ENCODE measurements at regions not wholly inside any gene's neighbourhood (a gene's known extent, or its start where the extent isn't known, plus 50 kb on each side); places are given as distances from the start of the nearest gene placed in this dataset.
A peak's percentile ranks its signal among the peaks of the same experiment; 100 is the strongest.

- no peaks in the 10 kb centered on the region for H3K9me3 ChIP-seq (ENCODE audit: control insufficient read depth, insufficient read depth, low read depth, low read length)
- CTCF ChIA-PET: interaction anchor here (0.8 kb wide), 1 partner anchor 13 kb away, joined by 3 read pairs; no protein-coding TSS in a partner anchor
- no peak overlapping the region for H3K4me3 ChIP-seq (ENCODE audit: low read depth, low read length)
- POLR2A ChIA-PET: no interaction called here
- H3K27ac ChIP-seq (ENCODE audit: extremely low read depth, low read depth, low read length): no peak overlapping the region
- H3K4me1 ChIP-seq (ENCODE audit: control insufficient read depth, insufficient read depth, low read length): no peaks in the 10 kb centered on the region; the same call in 1 of the 2 replicates
- no peaks in the 10 kb centered on the region for H3K36me3 ChIP-seq (ENCODE audit: control insufficient read depth in 2 of 2, insufficient read depth in 1 of 2, low read length in 2 of 2)
- TF ChIP-seq ZNF510 (tag by site-specific recombination; IDR thresholded peaks at IDR 0.05; ENCODE audit: insufficient replicate concordance) (no peak), ZNF302 (tag by site-specific recombination; IDR thresholded peaks at IDR 0.05; ENCODE audit: low read depth) (no peak), ZNF280C (tag by site-specific recombination; IDR thresholded peaks at IDR 0.05) (no peak), RBAK (tag by site-specific recombination; IDR thresholded peaks at IDR 0.05) (no peak), ZBTB48 (tag by site-specific recombination; IDR thresholded peaks at IDR 0.05) (no peak), PRDM10 (tag by site-specific recombination; IDR thresholded peaks at IDR 0.05) (no peak), ZBTB20 (tag by site-specific recombination; IDR thresholded peaks at IDR 0.05) (no peak), ZNF140 (tag by site-specific recombination; IDR thresholded peaks at IDR 0.05) (no peak), ZNF664 (tag by site-specific recombination; IDR thresholded peaks at IDR 0.05) (no peak), ZNF629 (tag by site-specific recombination; IDR thresholded peaks at IDR 0.05) (0 out of 2 replicates have a peak, but pooled peaks have one; percentile 12), ZNF830 (tag by site-specific recombination; IDR thresholded peaks at IDR 0.05; ENCODE audit: low read depth) (no peak), ZNF239 (tag by site-specific recombination; IDR thresholded peaks at IDR 0.05) (no peak), ZNF341 (tag by site-specific recombination; IDR thresholded peaks at IDR 0.05; ENCODE audit: low read depth) (no peak), ZNF175 (tag by site-specific recombination; IDR thresholded peaks at IDR 0.05) (no peak), ZNF335 (tag by site-specific recombination; conservative IDR thresholded peaks at IDR 0.05) (no peak), GFI1B (tag by site-specific recombination; IDR thresholded peaks at IDR 0.05) (no peak), KLF7 (tag by site-specific recombination; IDR thresholded peaks at IDR 0.05; ENCODE audit: borderline replicate concordance) (no peak), WT1 (tag by site-specific recombination; IDR thresholded peaks at IDR 0.05) (peak; percentile 67), MEIS1 (CRISPR knock-in tag; IDR thresholded peaks at IDR 0.05; ENCODE audit: borderline replicate concordance) (no peak)
- TF ChIP-seq, protein P1, sequence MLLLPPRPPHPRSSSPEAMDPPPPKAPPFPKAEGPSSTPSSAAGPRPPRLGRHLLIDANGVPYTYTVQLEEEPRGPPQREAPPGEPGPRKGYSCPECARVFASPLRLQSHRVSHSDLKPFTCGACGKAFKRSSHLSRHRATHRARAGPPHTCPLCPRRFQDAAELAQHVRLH (tag by site-specific recombination; IDR thresholded peaks at IDR 0.05): no peak
- TF ChIP-seq, protein P2, sequence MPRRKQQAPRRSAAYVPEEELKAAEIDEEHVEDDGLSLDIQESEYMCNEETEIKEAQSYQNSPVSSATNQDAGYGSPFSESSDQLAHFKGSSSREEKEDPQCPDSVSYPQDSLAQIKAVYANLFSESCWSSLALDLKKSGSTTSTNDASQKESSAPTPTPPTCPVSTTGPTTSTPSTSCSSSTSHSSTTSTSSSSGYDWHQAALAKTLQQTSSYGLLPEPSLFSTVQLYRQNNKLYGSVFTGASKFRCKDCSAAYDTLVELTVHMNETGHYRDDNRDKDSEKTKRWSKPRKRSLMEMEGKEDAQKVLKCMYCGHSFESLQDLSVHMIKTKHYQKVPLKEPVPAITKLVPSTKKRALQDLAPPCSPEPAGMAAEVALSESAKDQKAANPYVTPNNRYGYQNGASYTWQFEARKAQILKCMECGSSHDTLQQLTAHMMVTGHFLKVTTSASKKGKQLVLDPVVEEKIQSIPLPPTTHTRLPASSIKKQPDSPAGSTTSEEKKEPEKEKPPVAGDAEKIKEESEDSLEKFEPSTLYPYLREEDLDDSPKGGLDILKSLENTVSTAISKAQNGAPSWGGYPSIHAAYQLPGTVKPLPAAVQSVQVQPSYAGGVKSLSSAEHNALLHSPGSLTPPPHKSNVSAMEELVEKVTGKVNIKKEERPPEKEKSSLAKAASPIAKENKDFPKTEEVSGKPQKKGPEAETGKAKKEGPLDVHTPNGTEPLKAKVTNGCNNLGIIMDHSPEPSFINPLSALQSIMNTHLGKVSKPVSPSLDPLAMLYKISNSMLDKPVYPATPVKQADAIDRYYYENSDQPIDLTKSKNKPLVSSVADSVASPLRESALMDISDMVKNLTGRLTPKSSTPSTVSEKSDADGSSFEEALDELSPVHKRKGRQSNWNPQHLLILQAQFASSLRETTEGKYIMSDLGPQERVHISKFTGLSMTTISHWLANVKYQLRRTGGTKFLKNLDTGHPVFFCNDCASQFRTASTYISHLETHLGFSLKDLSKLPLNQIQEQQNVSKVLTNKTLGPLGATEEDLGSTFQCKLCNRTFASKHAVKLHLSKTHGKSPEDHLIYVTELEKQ (tag by site-specific recombination; IDR thresholded peaks at IDR 0.05; ENCODE audit: borderline replicate concordance): no peak
- TF ChIP-seq, protein P3, sequence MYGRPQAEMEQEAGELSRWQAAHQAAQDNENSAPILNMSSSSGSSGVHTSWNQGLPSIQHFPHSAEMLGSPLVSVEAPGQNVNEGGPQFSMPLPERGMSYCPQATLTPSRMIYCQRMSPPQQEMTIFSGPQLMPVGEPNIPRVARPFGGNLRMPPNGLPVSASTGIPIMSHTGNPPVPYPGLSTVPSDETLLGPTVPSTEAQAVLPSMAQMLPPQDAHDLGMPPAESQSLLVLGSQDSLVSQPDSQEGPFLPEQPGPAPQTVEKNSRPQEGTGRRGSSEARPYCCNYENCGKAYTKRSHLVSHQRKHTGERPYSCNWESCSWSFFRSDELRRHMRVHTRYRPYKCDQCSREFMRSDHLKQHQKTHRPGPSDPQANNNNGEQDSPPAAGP (tag by site-specific recombination; IDR thresholded peaks at IDR 0.05): no peak
- TF ChIP-seq, protein P4, sequence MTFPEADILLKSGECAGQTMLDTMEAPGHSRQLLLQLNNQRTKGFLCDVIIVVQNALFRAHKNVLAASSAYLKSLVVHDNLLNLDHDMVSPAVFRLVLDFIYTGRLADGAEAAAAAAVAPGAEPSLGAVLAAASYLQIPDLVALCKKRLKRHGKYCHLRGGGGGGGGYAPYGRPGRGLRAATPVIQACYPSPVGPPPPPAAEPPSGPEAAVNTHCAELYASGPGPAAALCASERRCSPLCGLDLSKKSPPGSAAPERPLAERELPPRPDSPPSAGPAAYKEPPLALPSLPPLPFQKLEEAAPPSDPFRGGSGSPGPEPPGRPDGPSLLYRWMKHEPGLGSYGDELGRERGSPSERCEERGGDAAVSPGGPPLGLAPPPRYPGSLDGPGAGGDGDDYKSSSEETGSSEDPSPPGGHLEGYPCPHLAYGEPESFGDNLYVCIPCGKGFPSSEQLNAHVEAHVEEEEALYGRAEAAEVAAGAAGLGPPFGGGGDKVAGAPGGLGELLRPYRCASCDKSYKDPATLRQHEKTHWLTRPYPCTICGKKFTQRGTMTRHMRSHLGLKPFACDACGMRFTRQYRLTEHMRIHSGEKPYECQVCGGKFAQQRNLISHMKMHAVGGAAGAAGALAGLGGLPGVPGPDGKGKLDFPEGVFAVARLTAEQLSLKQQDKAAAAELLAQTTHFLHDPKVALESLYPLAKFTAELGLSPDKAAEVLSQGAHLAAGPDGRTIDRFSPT (tag by site-specific recombination; IDR thresholded peaks at IDR 0.05): no peak
- TF ChIP-seq, protein P5, sequence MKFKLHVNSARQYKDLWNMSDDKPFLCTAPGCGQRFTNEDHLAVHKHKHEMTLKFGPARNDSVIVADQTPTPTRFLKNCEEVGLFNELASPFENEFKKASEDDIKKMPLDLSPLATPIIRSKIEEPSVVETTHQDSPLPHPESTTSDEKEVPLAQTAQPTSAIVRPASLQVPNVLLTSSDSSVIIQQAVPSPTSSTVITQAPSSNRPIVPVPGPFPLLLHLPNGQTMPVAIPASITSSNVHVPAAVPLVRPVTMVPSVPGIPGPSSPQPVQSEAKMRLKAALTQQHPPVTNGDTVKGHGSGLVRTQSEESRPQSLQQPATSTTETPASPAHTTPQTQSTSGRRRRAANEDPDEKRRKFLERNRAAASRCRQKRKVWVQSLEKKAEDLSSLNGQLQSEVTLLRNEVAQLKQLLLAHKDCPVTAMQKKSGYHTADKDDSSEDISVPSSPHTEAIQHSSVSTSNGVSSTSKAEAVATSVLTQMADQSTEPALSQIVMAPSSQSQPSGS (tag by site-specific recombination; IDR thresholded peaks at IDR 0.05; ENCODE audit: low read depth): no peak
Observed at GRCh38 chr2:199583676-199584075, 125.9 kb upstream of the SATB2 start.

All from HEK293 (cell line).